Esophagus squamous epithelium (tissue), 5 donors: ENCODE measurements at regions not wholly inside any gene's neighbourhood (a gene's known extent, or its start where the extent isn't known, plus 50 kb on each side); places are given as distances from the start of the nearest gene placed in this dataset.

Experiments used
- DNase-seq: peaks from one replicate; lab custom pipeline; 2025; lab: John Stamatoyannopoulos, UW
- H3K27ac ChIP-seq, 4 donors: fragments of 200-600 bp; sonication (generic); one replicate each; pipeline ENCODE4 v1.5.1; 2016 to 2019; ENCODE audit warnings: mild to moderate bottlenecking in 1 of 4
- H3K27me3 ChIP-seq, 4 donors: fragments of 200-600 bp; sonication (generic); 1 replicate in 3 of 4; 2 replicates in 1 of 4; pipeline versions ENCODE4 v1.5.1 to v1.6.0; 2017 to 2021; ENCODE audit warnings: antibody characterized with exemption in 1 of 4
- H3K36me3 ChIP-seq, 3 donors: fragments of 200-600 bp; sonication (generic); one replicate each; pipeline ENCODE4 v1.5.1; 2016 to 2019
- H3K4me1 ChIP-seq, 3 donors: fragments of 200-600 bp; sonication (generic); one replicate each; pipeline ENCODE4 v1.5.1; 2017 to 2019
- H3K4me3 ChIP-seq, 4 donors: fragments of 200-600 bp; sonication (generic); 1 replicate in 3 of 4; 2 replicates in 1 of 4; pipeline ENCODE4 v1.5.1; 2016 to 2019; ENCODE audit warnings: mild to moderate bottlenecking in 2 of 4, moderate library complexity in 1 of 4
- H3K9me3 ChIP-seq, 3 donors: fragments of 200-600 bp; sonication (generic); one replicate each; pipeline ENCODE4 v1.5.1; 2016 to 2019
- POLR2A ChIP-seq, 4 donors: fragments of 450-650 bp; IDR thresholded peaks; one replicate each; pipeline ENCODE4 v1.6.1; 2017; ENCODE audit warnings: antibody characterized with exemption in 4 of 4, mild to moderate bottlenecking in 4 of 4, moderate library complexity in 3 of 4
- WGBS, 2 donors: methylation state at CpG; one replicate each; pipeline ENCODE4 v1.1.5; 2018; 5-methylcytosine and 5-hydroxymethylcytosine counted together
- intact Hi-C: fragments of 100-400 bp; cut with DNase I; formaldehyde crosslinking; loops from one replicate; pipeline ENCODE4 v1.15.0; 2022
- TF ChIP-seq, protein P1 (sequence below), 6 experiments: fragments of 450-650 bp in 4 of 6; fragments of 200-600 bp in 2 of 6; sonication (generic) in 2 of 6; IDR thresholded peaks; one replicate each; pipeline ENCODE4 v1.5.1; 2016 to 2019; ENCODE audit warnings: antibody characterized with exemption in 6 of 6, mild to moderate bottlenecking in 4 of 6, moderate library complexity in 4 of 6
- donor health status: DM: yes; HTN: yes; CAD: no.

DNA sequence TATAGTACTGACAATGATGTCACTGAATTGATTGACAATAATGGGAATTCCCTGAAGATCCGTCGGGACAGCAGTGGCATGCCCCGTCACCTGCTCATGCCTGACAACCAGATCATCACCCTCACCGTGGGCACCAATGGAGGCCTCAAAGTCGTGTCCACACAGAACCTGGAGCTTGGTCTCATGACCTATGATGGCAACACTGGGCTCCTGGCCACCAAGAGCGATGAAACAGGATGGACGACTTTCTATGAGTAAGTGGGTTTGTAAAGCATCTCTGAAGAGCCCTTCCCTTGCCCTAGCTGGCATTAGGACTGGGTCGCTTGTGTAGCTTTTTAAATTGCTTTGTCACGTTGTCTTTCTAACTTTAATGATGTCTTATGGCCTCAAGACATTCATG is 72.7 kb upstream of the WWC1 start:
- H3K27me3 ChIP-seq = no peaks in the 10 kb centered on the region
- 44 to 61% methylated on average over 7 of the region's 9 CpGs for WGBS, 2 donors

DNA sequence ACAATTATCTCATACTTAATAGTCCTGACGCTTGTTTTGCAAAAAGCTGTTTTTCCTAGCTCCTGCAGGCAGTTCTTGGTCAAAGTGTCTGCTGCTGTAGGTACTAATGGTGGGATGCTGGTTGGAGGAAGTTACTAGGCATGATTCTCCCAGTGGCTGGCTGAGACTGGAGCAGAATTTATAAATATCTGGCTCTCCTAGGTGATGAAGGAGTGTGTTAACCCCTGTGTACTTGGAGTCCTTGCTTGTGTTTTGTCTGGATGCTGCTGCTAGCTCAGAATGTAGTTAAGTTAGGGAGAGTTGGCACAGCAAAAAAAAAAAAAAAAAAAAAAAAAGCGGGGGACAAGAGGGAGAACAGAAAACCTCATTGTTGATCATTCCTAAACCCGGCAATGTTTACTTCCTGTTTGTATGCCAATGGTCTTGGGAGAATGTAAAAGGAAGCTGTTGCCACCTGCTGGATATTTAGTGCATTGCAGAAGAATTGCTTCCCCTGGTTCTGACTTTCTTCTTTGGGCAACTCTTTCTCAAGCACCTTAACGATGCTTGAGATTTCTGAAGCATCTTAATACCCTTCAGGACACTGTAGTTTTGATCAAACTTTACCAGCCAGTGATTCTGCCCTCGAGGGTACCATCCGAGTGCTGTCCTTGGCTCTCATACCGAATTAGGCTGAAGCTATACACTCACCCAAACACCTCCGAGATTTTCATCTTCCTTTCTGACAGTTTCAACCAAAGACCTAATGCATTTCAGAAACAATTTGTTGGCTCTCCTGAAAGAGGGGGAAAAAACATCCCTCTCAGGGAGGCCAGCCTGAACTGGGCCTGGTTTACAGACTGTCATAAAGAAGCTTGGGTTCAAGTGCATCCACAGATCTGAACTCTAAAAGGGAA is 71.7 kb upstream of the WWC1 start:
- no peak for DNase-seq
- H3K4me3 ChIP-seq = no peak overlapping the region
- intact Hi-C loops = loop anchor here (5.0 kb wide), 1 partner anchor 107 kb away; no protein-coding TSS in a partner anchor

More for the DNA sequence above, 72.7 kb upstream of the WWC1 start:
- no peak overlapping the region for H3K4me3 ChIP-seq
- intact Hi-C loops = loop anchor here (5.0 kb wide), 1 partner anchor 106 kb away; no protein-coding TSS in a partner anchor
- no peak for DNase-seq
- H3K9me3 ChIP-seq = no peaks in the 10 kb centered on the region
- peaks cover 0 to 6% (median 3%) of the 10 kb centered on the region in 3 donors for H3K4me1 ChIP-seq
- H3K27ac ChIP-seq = no peak overlapping the region
- no peaks in the 10 kb centered on the region for H3K36me3 ChIP-seq
- TF ChIP-seq, protein P1, sequence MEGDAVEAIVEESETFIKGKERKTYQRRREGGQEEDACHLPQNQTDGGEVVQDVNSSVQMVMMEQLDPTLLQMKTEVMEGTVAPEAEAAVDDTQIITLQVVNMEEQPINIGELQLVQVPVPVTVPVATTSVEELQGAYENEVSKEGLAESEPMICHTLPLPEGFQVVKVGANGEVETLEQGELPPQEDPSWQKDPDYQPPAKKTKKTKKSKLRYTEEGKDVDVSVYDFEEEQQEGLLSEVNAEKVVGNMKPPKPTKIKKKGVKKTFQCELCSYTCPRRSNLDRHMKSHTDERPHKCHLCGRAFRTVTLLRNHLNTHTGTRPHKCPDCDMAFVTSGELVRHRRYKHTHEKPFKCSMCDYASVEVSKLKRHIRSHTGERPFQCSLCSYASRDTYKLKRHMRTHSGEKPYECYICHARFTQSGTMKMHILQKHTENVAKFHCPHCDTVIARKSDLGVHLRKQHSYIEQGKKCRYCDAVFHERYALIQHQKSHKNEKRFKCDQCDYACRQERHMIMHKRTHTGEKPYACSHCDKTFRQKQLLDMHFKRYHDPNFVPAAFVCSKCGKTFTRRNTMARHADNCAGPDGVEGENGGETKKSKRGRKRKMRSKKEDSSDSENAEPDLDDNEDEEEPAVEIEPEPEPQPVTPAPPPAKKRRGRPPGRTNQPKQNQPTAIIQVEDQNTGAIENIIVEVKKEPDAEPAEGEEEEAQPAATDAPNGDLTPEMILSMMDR (IDR thresholded peaks at IDR 0.05) = no peak
- no peak for TF ChIP-seq POLR2A (IDR thresholded peaks at IDR 0.05)

DNA sequence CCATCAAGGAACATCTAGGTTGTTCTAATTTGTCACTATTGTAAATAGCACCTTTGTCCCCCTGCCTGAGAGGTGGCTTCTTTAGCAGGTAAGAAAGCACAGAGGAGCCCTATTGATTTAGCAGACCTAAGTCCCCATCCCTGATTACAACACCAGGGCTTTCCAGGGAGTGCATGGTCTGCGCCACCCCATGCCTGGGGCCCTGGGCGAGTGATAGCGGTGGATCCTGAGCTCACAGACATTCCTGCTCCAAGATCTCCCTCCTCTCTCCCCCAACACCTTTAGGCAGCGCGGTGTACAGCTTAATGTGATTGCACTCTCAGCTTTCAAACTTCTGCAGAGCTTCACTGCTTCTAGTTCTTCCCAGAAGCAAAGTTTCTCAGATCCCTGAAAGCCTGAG is 67.4 kb upstream of the WWC1 start:
- Histone ChIP-seq H3K4me1 (peaks cover 4 to 21% (median 9%) of the 10 kb centered on the region in 3 donors), H3K4me3 (no peak overlapping the region), H3K36me3 (no peaks in the 10 kb centered on the region), H3K27me3 (no peaks in the 10 kb centered on the region), H3K9me3 (no peaks in the 10 kb centered on the region), H3K27ac (no peak overlapping the region)
- TF ChIP-seq POLR2A (IDR thresholded peaks at IDR 0.05) = no peak
- TF ChIP-seq, protein P1 (IDR thresholded peaks at IDR 0.05) = no peak
- DNase-seq = no peak
- intact Hi-C loops = no loop called here
- 85 to 99% methylated on average over 5 of the region's 5 CpGs for WGBS, 2 donors

More for the DNA sequence above, 71.7 kb upstream of the WWC1 start:
- no peaks in the 10 kb centered on the region for H3K9me3 ChIP-seq
- 34 to 40% methylated on average over 8 of the region's 8 CpGs for WGBS, 2 donors
- no peak for TF ChIP-seq POLR2A (IDR thresholded peaks at IDR 0.05)
- TF ChIP-seq, protein P1 (IDR thresholded peaks at IDR 0.05) = peak; percentile 74 to 90 (median 87)
- no peaks in the 10 kb centered on the region for H3K27me3 ChIP-seq
- peaks cover 0 to 6% (median 3%) of the 10 kb centered on the region in 3 donors for H3K4me1 ChIP-seq
- H3K36me3 ChIP-seq = no peaks in the 10 kb centered on the region
- no peak overlapping the region for H3K27ac ChIP-seq

DNA sequence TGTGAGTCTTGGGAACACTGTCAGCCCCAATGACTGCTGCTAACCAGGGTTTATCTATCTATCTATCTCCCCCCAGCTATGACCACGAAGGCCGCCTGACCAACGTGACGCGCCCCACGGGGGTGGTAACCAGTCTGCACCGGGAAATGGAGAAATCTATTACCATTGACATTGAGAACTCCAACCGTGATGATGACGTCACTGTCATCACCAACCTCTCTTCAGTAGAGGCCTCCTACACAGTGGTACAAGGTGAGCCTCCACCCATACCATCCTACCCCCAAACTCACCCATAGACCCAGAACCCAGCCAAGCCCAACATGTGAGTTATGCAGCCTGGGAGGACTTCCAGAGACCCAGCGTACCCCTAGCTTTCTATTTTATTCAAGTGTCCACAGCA is 65.4 kb upstream of the WWC1 start:
- no peaks in the 10 kb centered on the region for H3K27me3 ChIP-seq
- H3K4me3 ChIP-seq = no peak overlapping the region
- no peak for DNase-seq
- intact Hi-C loops = no loop called here
- WGBS, 2 donors = 92 to 93% methylated on average over 9 to 10 of the region's 10 CpGs
- H3K4me1 ChIP-seq = peaks cover 4 to 15% (median 6%) of the 10 kb centered on the region in 3 donors
- no peaks in the 10 kb centered on the region for H3K9me3 ChIP-seq
- no peak overlapping the region for H3K27ac ChIP-seq
- no peaks in the 10 kb centered on the region for H3K36me3 ChIP-seq
- TF ChIP-seq POLR2A (IDR thresholded peaks at IDR 0.05) = no peak
- TF ChIP-seq, protein P1 (IDR thresholded peaks at IDR 0.05) = no peak

DNA sequence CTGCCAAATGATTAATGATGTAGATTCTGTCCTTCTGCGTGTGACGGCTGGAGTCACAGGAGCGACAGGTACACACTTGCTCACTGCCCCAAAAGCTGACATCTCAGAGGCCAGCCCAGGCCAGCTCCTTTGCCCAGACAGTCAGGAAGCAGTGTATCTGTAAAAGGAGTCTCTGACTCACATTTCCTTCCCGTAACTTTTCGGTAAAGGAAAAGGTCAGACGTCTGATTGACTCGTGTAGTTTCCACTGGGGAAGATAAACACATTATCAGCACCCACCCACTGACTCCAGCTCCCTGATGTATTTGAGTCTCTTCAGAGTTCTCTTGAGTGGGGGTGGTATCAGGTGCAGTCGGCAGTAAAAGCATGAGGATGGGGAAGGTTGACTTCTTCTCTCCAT is 64.4 kb upstream of the WWC1 start:
- Histone ChIP-seq H3K9me3 (no peaks in the 10 kb centered on the region), H3K36me3 (no peaks in the 10 kb centered on the region), H3K4me1 (peaks cover 4 to 15% (median 6%) of the 10 kb centered on the region in 3 donors), H3K4me3 (no peak overlapping the region), H3K27me3 (no peaks in the 10 kb centered on the region), H3K27ac (peak overlapping the region in 3 of 4 donors; percentile 7 to 44 (median 13))
- DNase-seq = no peak
- intact Hi-C loops = no loop called here
- 31 to 43% methylated on average over 8 of the region's 8 CpGs for WGBS, 2 donors
- TF ChIP-seq, protein P1 (IDR thresholded peaks at IDR 0.05) = no peak
- no peak for TF ChIP-seq POLR2A (IDR thresholded peaks at IDR 0.05)
